Left kidney (tissue), 1 donor: ENCODE measurements at regions not wholly inside any gene's neighbourhood (a gene's known extent, or its start where the extent isn't known, plus 50 kb on each side); places are given as distances from the start of the nearest gene placed in this dataset.
"Not testable (repeated sequence)": the region's sequence is repeated elsewhere in the genome, so short reads cannot be mapped to it uniquely, and the experiment has no call there.

Experiments
- DNase-seq: peaks from one replicate; pipeline ENCODE4 v3.0.0-alpha.2; 2013

DNA sequence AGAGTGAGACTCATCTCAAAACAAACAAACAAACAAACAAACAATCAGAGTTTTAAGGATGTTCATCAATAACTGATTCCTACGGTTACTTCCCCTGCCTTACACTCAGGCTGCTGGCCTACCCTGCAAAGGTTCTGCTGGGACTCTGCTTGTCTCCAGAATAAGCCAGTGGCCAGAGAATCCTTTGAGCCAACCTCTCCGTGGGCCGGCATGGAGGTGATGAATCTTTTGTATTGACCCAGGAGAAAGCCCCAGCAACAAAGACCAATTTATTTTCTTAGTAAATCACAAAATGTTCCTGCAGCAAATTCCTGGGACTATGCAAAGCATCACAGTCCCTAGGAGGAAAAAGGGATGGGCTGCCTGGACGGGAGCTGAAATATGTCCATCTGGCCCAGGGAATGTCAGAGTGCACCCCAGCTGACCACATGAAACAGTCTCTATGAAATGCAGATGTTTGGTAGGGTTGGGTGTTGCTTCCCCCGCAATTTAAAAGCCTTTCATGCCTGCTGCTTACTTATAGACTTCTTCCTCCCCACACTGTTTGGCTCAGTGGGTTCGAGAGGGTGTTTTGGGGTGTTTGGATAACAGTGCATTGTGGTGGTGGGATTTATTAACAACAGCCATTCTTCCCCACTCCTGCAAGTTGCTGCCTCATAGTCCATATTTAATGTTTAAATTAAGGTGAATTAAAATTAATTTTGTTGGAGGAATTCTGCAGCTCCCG, 185.9 kb upstream of the IRF2BP2 start:
- not testable (repeated sequence) for DNase-seq

DNA sequence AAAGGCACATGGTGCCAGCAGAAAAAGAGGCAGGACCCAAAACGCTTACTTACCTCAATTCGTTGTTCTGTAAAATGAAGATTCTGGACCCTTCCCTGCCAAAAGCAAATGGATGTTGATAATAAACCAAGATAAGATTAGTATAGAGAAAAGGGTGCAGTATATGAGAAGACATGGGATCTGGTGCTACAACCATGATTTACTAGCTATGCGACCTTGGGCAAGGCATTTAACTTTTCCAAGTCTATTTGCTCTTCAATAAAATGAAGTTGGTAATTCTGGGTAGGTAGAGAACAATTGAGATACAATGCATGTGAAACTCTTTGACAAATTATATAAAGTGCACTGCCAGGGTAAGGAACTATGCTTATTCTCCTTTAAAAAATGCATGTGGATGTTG, 185.0 kb upstream of the IRF2BP2 start:
- DNase-seq, result not testable (repeated sequence)

DNA sequence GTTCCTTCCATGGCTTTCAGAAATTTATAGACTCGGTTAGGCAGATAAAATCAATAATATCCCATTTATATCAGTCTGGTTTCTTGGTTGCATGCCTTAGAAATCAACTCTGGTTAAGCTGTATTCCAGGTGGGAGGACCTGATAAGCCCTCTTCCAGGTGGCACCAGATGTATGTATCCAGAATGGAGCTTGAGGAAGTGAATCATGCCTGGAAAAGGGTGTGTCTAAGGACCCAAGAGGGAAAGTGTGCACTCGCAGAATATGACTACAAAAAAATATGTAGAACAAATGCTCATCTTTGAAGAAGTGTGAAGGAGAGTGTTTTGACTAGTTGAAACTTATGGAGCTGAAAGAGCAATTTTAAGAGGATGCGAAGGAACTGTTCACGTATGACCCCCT, 184.5 kb upstream of the IRF2BP2 start:
- DNase-seq, result not testable (repeated sequence)

DNA sequence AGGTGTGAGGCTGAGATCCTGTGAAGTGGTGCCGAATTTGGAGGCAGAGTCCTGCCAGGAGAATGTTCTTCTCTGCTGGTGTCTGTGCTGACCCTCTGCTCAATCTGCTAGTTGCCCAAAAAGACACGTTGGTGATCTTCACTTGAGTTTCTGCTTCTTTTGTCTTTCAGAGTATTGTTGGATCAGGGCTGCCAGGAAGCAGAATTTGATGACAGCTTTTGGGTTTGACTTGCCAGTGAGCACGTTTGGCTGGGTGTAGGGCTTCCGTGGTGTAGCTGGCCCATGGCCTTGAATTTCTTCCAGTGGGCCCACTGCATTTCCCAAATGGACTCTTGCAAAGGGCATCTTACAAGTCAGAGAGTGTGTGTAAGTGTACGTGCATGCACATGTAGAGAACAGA, 183.9 kb upstream of the IRF2BP2 start:
- not testable (repeated sequence) for DNase-seq

DNA sequence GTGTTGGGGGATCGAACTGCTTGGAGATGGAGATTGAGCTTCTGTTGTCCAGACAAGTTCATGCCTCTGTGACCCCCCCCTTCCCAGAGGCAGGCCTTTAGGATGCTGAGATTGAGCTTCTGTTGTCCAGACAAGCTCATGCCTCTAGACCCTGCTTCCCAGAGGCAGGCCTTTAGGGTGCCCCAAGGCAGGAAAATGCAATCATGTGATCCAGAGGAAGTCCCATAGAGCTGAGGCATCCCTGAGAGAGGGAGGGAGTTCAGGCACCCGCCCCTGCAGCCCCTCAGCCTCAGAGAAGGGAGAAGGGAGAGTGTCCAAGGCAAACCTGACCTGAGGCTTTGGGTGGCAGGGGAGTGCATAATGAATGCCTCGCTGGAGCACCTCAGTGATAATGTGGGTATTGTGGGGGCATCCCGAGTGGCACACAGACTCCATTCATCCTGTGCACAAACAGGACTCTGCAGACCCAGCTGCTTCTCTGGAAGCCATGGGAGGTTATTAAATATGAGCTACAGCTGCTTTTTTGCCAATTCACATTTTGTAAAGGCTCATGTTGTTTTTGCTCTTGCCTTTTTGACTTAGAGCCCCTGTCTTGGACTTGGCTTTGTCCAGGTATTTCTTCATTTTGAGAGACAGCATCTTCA, 182.4 kb upstream of the IRF2BP2 start:
- not testable (repeated sequence) for DNase-seq

DNA sequence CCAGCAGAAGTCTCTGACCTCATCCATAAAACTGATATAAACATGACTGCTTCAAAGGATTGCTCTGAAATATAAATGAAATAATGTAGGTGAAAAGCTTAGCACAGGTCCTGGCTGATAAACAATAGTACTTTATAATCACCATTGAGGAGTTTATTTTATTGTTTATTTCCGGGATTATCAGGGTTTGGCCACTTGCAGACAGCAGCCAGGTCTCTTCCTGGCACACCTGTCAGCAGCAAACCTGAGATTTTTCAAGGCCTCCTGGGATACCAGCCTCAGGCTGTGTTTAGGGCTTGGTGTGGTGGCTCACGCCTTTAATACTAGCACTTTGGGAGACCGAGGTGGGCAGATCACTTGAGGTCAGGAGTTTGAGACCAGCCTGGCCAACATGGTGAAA, 181.6 kb upstream of the IRF2BP2 start:
- DNase-seq, result not testable (repeated sequence)

DNA sequence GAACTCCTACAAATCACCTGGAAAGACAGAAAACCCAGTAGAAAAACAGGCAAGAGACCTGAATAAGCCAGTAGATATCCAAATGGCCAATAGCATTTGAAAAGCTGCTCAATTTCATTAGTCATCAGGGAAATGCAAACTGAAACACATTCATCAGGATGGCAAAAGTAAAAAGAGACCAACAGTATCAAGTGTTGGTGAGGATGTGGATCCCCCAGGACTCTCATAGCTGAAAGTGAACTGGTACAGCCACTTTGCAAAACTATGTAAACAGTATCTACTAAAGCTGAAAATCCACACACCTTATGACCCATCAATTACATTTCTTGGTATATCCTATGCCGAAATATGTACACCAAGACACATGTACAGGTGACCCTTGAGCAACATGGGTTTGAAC, 180.4 kb upstream of the IRF2BP2 start:
- not testable (repeated sequence) for DNase-seq

DNA sequence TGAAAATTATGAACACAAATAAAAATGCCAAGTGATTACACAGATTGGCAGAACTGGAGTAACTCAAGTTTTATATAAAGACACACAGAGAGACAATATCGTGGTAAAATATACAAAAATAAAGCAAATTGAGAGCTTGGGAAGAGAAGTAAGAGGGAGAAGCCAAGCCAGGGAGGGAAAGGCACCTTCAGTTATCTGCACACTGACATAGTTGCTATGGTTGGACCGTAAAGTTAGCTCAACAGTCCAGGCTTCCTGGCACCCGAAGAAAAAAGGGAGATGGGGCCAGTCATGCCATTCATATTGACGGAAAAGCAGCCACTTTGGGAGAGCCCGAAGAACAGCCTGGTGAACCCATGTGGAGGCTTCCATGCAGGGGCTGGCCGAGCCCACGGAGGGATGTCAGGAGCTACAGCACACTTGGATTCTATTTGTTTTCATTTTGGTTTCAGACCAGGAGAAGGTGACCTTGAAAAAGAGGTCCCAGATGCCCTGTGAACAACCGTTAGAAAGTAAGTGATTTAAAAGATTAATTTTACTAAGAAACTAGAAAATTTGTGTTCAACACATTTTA, 177.1 kb upstream of the IRF2BP2 start:
- DNase-seq, result not testable (repeated sequence)

DNA sequence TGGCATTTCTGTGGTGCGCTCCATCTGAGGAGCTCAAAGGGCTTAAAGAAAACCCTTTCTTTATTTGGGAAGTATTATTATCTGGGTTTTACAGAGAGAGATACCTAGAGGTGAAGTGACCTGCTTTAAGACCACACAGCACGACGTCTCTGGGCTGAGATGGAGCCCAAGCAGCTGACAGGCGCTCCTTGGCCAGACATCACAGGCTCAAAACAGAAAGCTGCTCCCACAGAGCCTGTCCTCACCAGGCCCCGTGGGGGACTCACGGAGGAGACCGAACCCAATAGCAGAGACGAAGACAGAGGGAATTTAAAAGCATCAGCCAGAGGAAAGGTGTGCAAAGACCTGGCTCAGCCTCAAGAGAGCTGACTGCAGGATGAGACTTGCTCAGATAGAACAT, 175.9 kb upstream of the IRF2BP2 start:
- DNase-seq, result not testable (repeated sequence)

DNA sequence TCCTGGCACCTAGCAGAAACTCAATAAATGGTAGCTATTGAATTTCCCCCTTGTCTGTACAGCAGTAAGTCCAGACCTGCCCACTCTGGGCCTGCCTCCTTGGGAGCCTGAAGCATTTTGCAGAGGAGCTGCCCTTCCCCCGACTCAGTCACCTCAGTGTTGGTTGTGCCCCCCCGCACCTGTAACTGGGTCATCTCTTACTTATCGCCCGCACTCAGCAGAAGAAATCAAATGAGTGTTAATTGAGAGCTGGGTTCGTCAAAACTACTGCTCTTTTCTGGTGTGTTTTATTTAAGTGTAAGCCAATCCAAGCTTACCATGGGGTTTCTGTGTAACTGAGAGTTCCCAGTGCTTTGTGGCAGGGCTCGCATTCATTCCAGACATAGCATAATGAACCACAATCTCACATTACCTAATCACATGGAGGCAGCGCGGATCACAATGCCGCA, 175.5 kb upstream of the IRF2BP2 start:
- DNase-seq, result not testable (repeated sequence)

DNA sequence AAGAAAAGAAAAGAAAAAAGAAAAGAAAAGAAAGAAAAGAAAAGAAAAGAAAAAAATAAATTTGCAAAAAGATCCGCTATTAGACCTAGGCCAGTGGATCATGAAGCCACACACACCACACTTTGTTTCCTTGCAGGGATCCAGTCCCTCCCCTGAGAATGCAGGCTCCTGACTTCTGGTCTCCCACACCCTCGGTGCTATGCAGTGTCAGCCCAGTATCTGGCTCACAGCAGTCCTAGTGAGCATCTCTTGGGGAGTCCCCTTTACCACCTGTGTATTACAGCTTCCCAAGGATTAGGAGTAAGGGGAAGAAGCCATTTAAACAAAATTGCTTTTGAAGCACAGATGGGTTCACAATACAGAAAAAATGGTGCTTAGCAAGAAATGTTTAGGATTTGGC, 174.1 kb upstream of the IRF2BP2 start:
- DNase-seq, result not testable (repeated sequence)

DNA sequence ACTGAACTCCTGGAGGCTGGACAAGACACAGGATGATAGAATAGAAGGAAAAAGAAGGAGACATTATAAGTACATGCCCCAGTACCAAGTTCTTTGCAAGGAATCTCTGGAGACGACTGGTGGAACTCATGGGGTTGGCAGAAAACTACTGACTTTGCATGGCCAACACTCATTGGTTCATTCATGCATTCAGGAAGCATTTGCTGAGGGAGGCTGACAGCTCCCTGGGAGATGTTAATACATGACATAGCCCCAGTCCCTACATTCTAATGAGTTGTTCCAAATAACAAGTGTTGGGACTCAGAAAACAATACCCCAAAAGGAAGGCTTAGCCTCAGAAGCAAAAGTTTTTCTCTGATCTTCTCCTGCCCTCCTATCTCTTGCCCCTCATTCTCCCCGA, 172.8 kb upstream of the IRF2BP2 start:
- no peak for DNase-seq

DNA sequence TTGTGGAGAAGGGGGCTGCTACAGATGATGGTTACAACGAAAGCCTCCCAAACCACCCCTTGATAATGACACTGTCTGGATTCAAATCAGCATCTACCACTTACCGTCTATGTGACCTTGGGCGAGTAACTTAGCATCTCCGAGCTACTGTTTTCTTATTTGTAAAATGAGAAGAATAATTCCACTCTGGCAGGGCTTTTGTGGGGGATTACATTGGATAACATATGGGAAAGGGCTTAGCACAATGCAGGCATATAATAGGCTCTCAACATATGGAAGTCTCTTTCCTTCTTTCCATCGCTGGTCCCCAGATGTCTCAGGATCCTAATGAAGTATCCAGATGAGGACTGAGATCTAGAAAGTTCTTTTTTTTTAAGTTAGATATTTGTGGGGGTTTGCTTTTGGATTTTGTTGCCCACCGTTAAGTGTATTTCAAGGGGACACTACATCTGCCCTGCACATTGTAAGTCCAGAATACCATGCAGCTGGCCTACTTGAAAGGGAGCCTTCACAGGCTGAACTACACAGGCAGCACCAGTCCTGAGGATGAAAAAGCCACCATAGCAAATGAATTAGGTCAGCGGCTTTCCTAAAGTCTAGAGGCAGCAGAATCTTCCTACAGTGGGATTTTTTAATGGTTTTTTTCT, 172.2 kb upstream of the IRF2BP2 start:
- no peak for DNase-seq

DNA sequence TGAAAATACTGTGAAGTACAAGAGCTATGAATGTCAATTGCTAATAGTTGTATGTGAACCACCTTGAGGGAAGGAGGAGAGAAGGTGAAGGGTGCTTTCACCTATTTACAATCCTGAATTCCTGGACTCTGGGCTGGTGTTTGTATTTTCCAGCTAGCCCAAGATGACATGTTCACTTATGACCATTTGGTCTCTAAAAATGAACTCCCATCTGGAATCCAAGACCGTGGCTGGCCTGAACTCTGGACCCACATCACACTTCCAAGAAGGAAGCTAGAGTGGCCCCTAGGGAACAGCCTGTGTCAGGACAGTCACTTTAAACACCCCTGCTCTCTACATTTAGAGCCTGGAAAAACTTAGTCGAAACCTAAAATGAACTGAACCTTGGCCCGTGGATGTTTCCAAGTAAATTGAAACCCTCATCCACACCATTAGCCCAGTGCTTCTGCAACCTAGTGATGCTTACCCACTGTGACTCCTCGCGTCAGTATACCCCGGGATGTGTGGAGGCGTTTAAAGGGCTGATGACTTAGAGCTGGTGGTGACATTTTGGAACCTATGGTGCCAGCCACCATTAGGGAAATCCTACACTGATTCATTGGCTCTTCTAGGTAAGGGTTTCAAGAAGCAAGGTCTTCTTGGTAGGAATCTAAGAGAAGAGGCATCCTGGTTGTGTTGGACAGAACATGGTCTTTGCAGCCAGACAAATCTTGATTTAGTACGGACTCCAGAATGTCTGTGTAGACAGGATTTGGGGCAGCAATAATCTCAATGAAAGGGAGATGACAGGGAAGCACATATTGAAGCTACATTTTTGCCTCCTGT, 171.5 kb upstream of the IRF2BP2 start:
- DNase-seq, result no peak

DNA sequence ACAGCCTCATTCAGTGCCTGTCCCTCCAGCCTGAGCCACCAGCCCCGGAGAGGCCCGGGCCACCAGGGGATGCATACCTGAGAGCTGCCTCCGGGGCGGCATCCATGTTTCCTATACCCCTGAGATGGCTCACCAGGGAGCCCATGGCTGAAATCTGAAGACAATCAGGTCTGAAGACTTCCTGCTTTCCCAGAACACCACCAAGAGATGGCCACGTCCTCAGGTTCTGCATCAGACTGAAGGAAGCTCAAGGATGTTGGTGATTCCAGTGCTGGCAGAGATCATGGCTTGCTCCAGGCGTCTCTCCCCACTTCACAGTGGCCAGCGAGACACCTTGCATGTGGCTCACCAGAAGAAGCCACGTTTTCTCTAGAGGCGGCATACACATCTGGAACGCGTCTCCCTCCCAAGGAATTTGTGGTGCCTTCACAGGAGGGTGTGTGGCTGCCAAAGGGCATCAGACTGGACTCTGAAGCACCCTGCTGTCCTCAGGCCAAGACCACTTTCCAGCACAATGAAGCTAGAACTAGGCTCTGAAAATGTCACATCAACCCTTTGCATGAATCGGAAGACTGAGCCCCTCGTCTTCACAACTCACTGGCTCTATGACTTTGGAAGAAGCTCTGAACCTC, 170.7 kb upstream of the IRF2BP2 start:
- no peak for DNase-seq

DNA sequence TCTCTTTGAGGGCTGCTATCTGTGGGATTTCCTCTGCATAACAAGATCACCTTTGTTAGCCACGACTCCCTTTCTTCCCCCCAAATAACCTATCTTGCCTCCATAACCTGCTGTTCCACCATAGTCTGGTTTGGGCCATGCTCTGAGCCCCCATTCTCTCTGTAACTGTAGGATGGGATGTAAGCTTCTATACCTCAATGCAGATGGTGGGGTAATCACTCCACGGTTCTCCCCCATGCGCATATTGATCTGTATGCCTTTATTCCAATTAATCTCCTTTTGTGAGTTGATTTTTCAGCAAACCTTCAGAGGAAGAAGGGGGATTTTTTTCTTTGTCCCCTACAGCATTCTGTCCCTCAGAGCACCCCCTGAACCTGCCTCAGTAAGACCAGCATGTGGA, 170.1 kb upstream of the IRF2BP2 start:
- no peak for DNase-seq

DNA sequence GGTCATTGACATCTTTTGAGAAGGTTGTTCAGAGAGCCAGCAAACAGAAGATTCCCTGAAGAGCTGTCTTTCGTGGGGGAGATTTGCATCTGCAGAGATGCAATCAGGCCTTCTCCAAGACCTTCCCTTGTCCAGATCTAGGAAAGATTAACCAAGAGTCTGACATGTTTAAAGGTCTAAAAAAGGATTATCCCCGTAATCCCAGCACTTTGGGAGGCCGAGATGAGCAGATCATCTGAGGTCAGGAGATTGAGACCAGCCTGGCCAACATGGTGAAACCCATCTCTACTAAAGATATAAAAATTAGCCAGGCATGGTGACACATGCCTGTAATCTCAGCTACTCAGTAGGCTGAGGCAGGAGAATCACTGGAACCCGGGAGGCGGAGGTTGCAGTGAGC, 169.6 kb upstream of the IRF2BP2 start:
- not testable (repeated sequence) for DNase-seq

DNA sequence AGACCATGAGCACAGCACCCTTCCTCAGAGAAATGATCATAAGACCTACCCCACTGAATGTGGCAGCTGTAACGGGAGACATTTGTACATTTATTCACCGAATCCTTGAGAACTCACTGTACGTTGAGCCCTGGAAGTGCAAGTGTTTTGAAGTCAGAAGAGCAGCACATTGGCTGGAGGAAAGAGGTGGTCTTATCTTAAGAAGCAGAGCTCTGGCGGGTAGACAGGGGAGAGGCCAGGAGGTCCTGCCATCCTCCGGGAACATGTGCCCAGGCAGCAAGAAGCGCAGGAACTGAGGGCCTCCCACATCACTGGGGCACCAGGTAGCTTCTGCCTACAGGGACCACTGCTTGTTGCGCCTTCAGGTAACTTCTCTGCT, 169.2 kb upstream of the IRF2BP2 start:
- no peak for DNase-seq

DNA sequence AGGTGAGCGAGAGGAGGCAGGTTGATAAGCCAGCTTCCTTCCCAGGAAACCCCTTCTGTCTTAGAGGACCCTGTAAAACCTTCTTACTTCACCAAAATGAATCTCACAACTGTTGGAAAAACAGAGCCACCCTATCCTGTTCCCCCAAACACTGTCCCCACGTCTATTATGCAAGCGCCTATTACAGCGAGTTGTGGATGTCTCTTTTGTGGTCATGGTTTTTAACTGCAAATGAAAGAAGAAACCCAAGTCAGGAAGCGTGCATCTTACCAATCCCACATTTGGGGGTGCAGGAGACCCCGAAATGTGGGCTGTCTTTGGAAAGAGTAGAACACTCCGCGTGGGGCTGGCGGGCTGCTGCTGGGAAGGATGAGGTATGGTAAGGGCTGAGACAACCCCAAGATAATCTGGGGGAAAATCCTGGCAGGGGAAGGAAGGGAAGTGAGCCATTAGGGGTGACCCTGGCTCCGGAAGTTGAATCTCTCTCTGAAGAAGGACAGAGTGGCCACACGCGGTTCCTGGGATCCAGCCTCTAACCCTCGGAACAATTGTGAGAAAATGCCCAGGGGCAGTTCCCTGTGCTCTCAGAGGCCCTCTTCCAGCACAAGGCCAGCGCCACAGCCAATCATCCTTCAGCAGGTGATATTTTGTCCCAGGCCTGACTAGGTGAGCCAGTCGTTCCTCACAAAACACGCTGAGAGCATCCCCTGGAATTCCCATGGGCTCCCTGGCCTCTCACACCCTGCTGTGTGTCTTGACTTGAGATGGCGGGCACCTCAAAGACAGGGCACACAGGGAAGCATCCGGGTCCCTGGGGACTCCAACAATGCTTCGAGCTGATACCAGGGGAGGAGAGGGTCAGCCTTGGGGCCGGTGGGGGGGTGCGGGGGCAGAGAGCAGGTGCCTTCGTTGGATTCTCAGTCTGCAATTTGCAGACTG, 168.5 kb upstream of the IRF2BP2 start:
- no peak for DNase-seq

DNA sequence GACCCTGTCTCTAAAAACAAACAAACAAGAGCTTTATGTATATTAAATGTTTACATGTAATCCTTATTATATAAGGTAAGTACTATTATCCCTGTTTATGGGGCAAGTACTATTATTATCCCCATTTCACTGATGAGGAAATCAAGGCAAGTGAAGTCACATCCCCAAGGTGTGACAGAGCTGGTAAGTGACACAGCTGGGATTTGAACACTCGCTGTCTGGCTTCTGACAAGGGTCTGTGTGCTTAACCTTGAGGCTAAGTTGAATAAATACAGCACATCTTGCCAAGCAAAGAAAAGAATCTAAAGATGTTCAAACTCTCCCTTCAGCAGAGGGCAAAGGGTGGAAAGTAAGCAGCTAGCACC, 167.9 kb upstream of the IRF2BP2 start:
- no peak for DNase-seq
